Subcutaneous abdominal adipose tissue (tissue), 5 donors: ENCODE measurements at regions not wholly inside any gene's neighbourhood (a gene's known extent, or its start where the extent isn't known, plus 50 kb on each side); places are given as distances from the start of the nearest gene placed in this dataset.
A peak's percentile ranks its signal among the peaks of the same experiment; 100 is the strongest.
"Not testable (repeated sequence)": the region's sequence is repeated elsewhere in the genome, so short reads cannot be mapped to it uniquely, and the experiment has no call there.

Experiments
- H3K27ac ChIP-seq: one replicate; pipeline ENCODE4 v1.7.0; 2013; ENCODE audit warnings: low read depth, mild to moderate bottlenecking, inconsistent platforms, low read length, moderate library complexity
- H3K27me3 ChIP-seq, 5 donors: one replicate each; pipeline ENCODE4 v1.7.0; 2013; ENCODE audit warnings: low read length in 5 of 5, inconsistent platforms in 1 of 5; ENCODE audit not compliant: control insufficient read depth in 5 of 5, insufficient read depth in 4 of 5
- H3K36me3 ChIP-seq, 5 donors: one replicate each; pipeline ENCODE4 v1.7.0; 2013; ENCODE audit warnings: low read length in 5 of 5; ENCODE audit not compliant: control insufficient read depth in 5 of 5, insufficient read depth in 5 of 5
- H3K4me1 ChIP-seq, 5 donors: one replicate each; pipeline ENCODE4 v1.7.0; 2013; ENCODE audit warnings: low read length in 5 of 5, mild to moderate bottlenecking in 3 of 5, moderate library complexity in 1 of 5; ENCODE audit not compliant: control insufficient read depth in 5 of 5, insufficient read depth in 5 of 5
- H3K4me3 ChIP-seq, 5 donors: one replicate each; pipeline ENCODE4 v1.7.0; 2013; ENCODE audit warnings: low read length in 5 of 5, low read depth in 1 of 5
- H3K9ac ChIP-seq, 5 donors: one replicate each; pipeline ENCODE4 v1.7.0; 2013; ENCODE audit warnings: low read length in 5 of 5, mild to moderate bottlenecking in 4 of 5, moderate library complexity in 3 of 5
- H3K9me3 ChIP-seq, 5 donors: one replicate each; pipeline ENCODE4 v1.7.0; 2013; ENCODE audit warnings: low read length in 5 of 5; ENCODE audit not compliant: control insufficient read depth in 5 of 5
- donor health status: healthy.
- donor health status: healthy.
- donor health status: healthy.
- donor health status: healthy.
- donor health status: healthy.

DNA sequence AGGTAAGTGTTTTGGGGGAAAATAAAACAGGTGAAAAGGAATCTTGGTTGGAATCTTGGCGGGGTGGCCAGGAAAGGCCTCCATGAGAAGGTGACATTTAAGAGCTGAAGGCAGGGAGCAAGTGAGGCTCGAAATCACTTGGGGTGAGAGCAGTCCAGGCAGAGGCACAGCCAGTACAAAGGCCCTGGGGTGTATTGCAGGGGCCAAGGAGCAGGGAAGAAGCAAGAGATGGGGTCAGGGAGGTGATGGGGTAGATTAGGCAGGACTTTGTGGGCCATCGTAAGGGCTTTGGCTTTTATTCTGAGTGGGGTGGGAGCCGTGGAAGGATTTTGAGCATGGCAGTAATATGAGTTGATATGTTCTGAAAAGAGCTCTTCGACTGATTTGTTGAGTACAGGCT lies 551.1 kb downstream of the MN1 start:
- Histone ChIP-seq H3K27ac (no peak overlapping the region), H3K27me3 (no peaks in the 10 kb centered on the region), H3K9me3 (peaks cover 0 to 15% (median 8%) of the 10 kb centered on the region in 5 donors), H3K4me3 (no peak overlapping the region), H3K4me1 (peaks cover 0 to 30% (median 16%) of the 10 kb centered on the region in 5 donors), H3K36me3 (no peaks in the 10 kb centered on the region), H3K9ac (no peak overlapping the region)

DNA sequence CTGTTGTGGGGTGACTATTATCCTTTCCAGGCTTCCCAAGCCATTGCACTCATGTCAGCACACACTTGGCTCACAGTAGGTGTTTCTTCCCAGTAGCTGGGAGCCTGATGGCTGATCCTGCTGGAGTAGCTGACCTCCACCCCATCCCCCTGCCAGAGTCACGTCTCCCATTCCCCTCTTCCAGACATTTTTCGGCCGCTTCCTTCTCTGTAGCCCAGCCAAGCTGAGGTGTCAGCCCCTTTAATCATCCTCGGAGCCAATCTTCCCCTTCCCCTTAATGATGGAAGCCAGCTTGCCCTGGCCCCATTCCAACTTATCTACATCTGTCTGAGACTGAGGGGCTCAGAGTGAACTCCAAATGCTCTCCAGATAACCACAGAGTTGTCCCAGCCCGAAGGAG lies 550.7 kb downstream of the MN1 start:
- Histone ChIP-seq H3K4me1 (peaks cover 0 to 30% (median 16%) of the 10 kb centered on the region in 5 donors), H3K9me3 (peaks cover 4 to 20% (median 12%) of the 10 kb centered on the region in 5 donors), H3K4me3 (no peak overlapping the region), H3K36me3 (no peaks in the 10 kb centered on the region), H3K9ac (no peak overlapping the region), H3K27me3 (no peaks in the 10 kb centered on the region), H3K27ac (no peak overlapping the region)

DNA sequence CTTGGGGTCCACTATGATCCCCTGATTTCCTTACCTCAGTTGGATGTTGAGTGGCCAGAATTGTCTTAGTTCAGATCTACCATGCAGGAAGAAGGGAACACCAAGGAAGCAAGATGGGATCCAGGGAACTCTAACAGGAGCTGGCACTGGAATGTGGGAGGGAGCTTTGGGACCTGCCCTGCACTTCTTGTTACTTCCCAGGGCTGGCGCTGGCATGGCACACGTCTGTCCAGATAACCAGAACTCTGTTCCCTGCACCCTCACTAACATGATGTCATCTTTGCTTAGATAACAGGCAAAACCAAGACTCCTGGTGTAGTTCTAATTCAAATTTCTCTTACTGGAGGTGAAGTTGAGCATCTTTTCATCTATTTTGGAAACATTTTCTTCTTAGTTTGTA lies 550.0 kb downstream of the MN1 start:
- H3K36me3 ChIP-seq, result no peaks in the 10 kb centered on the region
- peaks cover 0 to 30% (median 16%) of the 10 kb centered on the region in 5 donors for H3K4me1 ChIP-seq

DNA sequence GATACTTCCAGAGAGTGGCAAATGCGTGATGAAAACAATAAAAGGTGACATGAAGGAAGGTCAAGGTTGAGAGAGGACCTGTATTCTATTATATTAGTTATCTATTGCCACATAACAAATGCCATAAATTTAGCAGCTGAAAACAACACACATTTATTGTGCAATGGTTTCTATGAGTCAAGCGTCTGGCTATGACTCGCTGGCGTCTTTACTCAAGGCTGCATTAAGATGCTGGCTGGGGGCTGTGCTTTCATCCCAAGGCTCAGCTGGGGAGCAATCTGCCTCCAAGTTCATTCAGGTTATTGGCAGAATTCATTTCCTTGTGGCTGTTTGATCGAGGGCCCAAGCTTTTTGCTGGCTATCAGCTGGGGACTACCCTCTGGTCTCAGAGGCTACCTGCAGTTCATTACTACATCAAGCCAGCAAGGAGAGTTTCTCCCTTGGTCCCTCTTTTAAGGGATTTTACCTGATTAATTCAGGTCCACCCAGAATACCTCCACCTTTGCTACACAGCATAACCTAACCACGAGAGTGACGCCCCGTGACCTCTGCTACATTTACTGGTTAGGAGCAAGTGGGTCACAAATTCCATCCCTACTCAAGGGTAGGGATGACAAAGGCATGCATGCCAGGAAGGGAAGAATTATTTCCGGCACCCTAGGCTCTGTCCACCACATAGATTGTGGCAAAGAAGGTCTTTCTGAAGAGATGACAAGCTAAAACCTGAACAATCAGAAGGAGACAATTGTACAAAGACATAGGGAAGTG lies 549.1 kb downstream of the MN1 start:
- Histone ChIP-seq H3K27ac (peak overlapping the region; percentile 3), H3K9ac (no peak overlapping the region), H3K4me3 (no peak overlapping the region), H3K36me3 (no peaks in the 10 kb centered on the region), H3K27me3 (no peaks in the 10 kb centered on the region), H3K4me1 (peaks cover 0 to 26% (median 13%) of the 10 kb centered on the region in 5 donors), H3K9me3 (peaks cover 4 to 20% (median 18%) of the 10 kb centered on the region in 5 donors)

More for the DNA sequence above, 550.0 kb downstream of the MN1 start:
- Histone ChIP-seq H3K27me3 (no peaks in the 10 kb centered on the region), H3K9ac (no peak overlapping the region), H3K9me3 (peaks cover 4 to 20% (median 18%) of the 10 kb centered on the region in 5 donors), H3K4me3 (no peak overlapping the region), H3K27ac (no peak overlapping the region)

DNA sequence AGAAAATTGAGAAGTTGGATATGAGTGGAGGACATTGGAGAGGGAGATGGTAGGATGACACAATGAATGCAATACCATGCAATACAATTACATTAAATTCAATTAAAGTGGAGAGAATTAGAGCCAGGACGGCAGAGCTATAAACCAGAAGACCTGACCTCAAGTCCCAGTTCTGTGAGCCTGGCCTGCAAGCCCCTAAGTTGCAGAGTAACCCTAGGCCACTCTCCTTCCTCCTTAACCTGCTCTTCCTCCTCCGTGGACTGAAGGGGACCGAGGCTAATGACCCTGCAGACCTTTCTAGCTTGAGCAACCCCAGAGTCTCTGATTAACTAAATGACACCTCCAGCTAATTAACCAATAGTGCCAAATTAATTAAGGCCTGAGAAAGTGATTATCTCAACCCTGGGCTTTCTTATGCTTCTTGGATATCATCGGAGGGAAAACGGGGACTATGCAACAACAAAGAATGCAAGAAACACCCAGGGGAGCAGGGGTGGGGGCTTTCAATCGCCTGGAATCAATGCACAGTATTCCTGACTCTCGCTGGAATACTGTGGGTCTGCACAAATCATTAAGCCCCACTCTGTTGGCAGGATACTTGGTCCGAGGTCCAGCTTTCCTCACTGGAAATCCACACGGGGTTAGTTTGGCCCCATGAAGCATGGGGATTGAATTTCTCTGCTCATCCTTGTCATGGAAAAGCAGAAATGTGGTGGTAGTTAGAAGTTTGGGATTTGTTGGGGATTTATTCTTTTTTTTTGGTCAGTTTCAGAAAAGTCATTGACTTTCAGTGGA lies 548.3 kb downstream of the MN1 start:
- Histone ChIP-seq H3K4me1 (peaks cover 0 to 18% (median 5%) of the 10 kb centered on the region in 5 donors), H3K27ac (no peak overlapping the region), H3K36me3 (no peaks in the 10 kb centered on the region), H3K4me3 (no peak overlapping the region), H3K9me3 (peaks cover 4 to 20% (median 18%) of the 10 kb centered on the region in 5 donors), H3K27me3 (no peaks in the 10 kb centered on the region), H3K9ac (no peak overlapping the region)

DNA sequence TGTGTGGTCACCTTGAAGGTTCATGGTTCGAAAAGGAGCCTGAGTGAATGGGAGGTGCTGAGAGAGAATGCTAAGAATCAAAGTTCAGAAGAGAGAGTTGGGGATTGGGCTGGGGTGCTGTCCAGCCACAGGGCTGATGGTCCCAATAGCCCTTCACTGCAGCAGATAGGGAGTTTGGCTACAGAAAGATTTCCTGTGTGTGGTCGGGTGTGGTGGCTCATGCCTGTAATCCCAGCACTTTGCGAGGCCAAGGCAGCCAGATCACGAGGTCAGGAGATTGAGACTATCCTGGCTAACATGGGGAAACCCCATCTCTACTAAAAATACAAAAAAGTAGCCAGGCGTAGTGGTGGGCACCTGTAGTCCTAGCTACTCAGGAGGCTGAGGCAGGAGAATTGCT lies 547.5 kb downstream of the MN1 start:
- peaks cover 4 to 20% (median 18%) of the 10 kb centered on the region in 5 donors for H3K9me3 ChIP-seq
- not testable (repeated sequence) for H3K36me3 ChIP-seq, H3K27me3 ChIP-seq, H3K9ac ChIP-seq, H3K27ac ChIP-seq, H3K4me3 ChIP-seq
- peaks cover 0 to 11% (median 2%) of the 10 kb centered on the region in 5 donors for H3K4me1 ChIP-seq

DNA sequence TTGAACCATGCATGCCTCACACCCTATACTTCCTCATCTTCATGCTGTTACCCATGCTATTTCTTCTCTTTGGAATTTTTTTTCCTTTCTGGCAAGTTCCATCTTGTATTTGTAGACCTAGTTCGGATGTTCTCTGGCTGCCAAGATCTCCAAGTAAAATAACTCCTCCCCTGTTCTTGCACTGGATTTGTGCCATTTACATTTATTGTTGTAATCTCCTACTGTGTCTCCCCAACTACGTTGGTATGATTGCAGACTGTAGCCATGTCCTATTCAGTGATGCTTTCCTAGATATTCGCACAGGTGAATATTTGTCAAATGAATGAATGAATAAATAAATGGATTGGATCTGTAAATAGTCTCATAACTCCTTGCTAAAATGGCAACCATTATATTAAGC lies 546.0 kb downstream of the MN1 start:
- H3K27me3 ChIP-seq, result no peaks in the 10 kb centered on the region
- peaks cover 0 to 8% (median 5%) of the 10 kb centered on the region in 5 donors for H3K4me1 ChIP-seq
- peaks cover 4 to 20% (median 18%) of the 10 kb centered on the region in 5 donors for H3K9me3 ChIP-seq
- no peaks in the 10 kb centered on the region for H3K36me3 ChIP-seq
- H3K4me3 ChIP-seq, result peak overlapping the region in 1 of 5 donors; percentile 35
- no peak overlapping the region for H3K27ac ChIP-seq
- H3K9ac ChIP-seq, result no peak overlapping the region

DNA sequence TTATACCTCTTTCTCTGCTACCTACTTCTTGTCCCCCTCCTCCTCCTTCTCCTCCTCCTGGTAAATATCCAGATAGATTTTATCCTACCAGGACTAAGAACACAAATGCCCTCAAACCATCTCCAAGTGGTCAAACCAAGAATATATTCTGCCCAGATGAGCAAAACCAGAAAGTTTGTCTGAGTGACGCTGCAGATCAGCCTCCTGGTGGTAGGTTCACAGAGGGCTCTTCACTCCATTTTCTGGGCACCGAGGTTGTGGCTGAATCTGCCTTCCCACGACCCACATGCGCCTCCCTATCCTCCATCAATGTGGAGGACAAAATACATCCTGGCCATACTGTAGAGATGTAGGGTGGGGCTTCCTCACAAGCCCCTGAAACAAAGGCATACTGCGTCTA lies 543.6 kb downstream of the MN1 start:
- Histone ChIP-seq H3K4me3 (no peak overlapping the region), H3K27ac (no peak overlapping the region)

DNA sequence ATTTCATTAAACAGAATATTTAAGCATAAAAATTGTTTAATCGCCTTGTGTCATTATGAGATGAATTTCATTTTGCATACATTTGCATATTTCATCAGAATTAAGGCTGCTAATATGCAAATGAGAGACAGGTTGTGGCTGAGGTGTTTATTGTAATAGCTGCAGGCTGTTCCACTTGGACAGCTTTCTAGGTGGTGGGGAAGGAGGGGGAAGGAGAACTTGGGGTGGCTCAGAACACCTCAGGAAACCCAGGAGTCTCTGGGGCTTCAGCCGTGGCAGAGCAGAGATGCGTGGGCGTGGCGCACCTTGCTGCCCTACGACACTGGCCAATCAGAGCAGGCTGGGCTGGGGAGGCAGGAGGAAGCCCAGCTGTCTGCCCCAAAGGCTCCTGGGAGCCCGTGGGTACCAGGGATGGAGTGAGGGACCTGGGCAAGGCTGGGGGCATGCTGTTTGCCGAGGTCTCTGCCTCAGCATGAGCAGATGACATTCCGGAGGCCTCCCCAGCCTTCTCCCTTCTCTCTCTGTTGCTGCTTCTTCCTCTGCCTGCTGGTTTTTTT lies 542.9 kb downstream of the MN1 start:
- Histone ChIP-seq H3K4me1 (peaks cover 0 to 5% (median 3%) of the 10 kb centered on the region in 5 donors), H3K9me3 (peaks cover 4 to 19% (median 14%) of the 10 kb centered on the region in 5 donors), H3K27ac (no peak overlapping the region), H3K27me3 (no peaks in the 10 kb centered on the region), H3K9ac (no peak overlapping the region), H3K36me3 (no peaks in the 10 kb centered on the region), H3K4me3 (no peak overlapping the region)

More for the DNA sequence above, 543.6 kb downstream of the MN1 start:
- Histone ChIP-seq H3K9ac (no peak overlapping the region), H3K4me1 (peaks cover 0 to 5% (median 5%) of the 10 kb centered on the region in 5 donors), H3K36me3 (no peaks in the 10 kb centered on the region), H3K27me3 (no peaks in the 10 kb centered on the region), H3K9me3 (peaks cover 4 to 19% (median 14%) of the 10 kb centered on the region in 5 donors)

DNA sequence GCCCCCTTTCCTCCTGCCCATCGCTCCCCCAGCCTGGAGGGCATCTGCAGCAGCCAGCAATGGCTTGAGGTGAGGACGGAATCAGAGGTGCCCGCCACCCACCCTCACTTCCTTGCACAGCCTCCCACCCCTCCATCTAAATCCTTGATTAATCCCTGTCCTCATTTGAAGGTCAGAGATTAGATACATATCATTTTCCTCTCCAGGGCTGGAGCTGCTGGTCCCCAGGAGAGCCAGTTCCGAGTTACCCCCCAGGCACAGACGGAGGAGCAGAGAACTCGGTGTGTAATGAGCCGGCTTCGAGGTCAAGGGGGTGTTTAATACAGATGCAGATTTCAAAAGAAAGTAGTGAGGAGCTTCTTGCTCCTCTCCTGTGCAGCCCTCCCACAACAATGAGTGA lies 542.1 kb downstream of the MN1 start:
- Histone ChIP-seq H3K27me3 (no peaks in the 10 kb centered on the region), H3K9me3 (peaks cover 4 to 19% (median 14%) of the 10 kb centered on the region in 5 donors), H3K4me1 (peaks cover 0 to 5% (median 3%) of the 10 kb centered on the region in 5 donors), H3K36me3 (no peaks in the 10 kb centered on the region), H3K9ac (no peak overlapping the region), H3K4me3 (no peak overlapping the region), H3K27ac (no peak overlapping the region)
